ENCODE measurements at regions not wholly inside any gene's neighbourhood (a gene's known extent, or its start where the extent isn't known, plus 50 kb on each side); places are given as distances from the start of the nearest gene placed in this dataset.

GRCh38 chr18:44521668-44522022, 159.0 kb upstream of the SETBP1 start:
- no peak for TF ChIP-seq CTCF (IDR thresholded peaks at IDR 0.05)
- intact Hi-C loops (cut with DNase I), result no loop called here
- H3K27ac ChIP-seq, result no peak overlapping the region
- no peak overlapping the region for H3K9ac ChIP-seq (ENCODE audit: low read depth in 2 of 2, low read length in 2 of 2)
- no peak for DNase-seq
- H3K4me3 ChIP-seq, result no peak overlapping the region
- H3K9me3 ChIP-seq, result no peaks in the 10 kb centered on the region
- H3K36me3 ChIP-seq, result no peaks in the 10 kb centered on the region
- H3K27me3 ChIP-seq, result no peaks in the 10 kb centered on the region
- no peaks in the 10 kb centered on the region for H3K4me1 ChIP-seq

GRCh38 chr18:44526705-44527415, 153.8 kb upstream of the SETBP1 start:
- Histone ChIP-seq H3K36me3 (no peaks in the 10 kb centered on the region), H3K9me3 (no peaks in the 10 kb centered on the region), H3K9ac (ENCODE audit: low read depth in 2 of 2, low read length in 2 of 2) (no peak overlapping the region), H3K27ac (no peak overlapping the region), H3K4me1 (no peaks in the 10 kb centered on the region), H3K27me3 (no peaks in the 10 kb centered on the region), H3K4me3 (no peak overlapping the region)
- intact Hi-C loops (cut with DNase I), result no loop called here
- no peak for DNase-seq
- TF ChIP-seq CTCF (IDR thresholded peaks at IDR 0.05), result no peak

- Histone ChIP-seq H3K27ac (no peak overlapping the region), H3K4me1 (no peaks in the 10 kb centered on the region), H3K27me3 (no peaks in the 10 kb centered on the region), H3K36me3 (no peaks in the 10 kb centered on the region), H3K4me3 (no peak overlapping the region), H3K9ac (ENCODE audit: low read depth in 2 of 2, low read length in 2 of 2) (no peak overlapping the region), H3K9me3 (no peaks in the 10 kb centered on the region)
- TF ChIP-seq CTCF (IDR thresholded peaks at IDR 0.05), result no peak
- no peak for DNase-seq
- intact Hi-C loops (cut with DNase I), result no loop called here
Observed at GRCh38 chr18:44533071-44533470, 147.6 kb upstream of the SETBP1 start.

GRCh38 chr18:44536046-44536445, 144.6 kb upstream of the SETBP1 start:
- H3K4me1 ChIP-seq, result no peaks in the 10 kb centered on the region
- no peaks in the 10 kb centered on the region for H3K36me3 ChIP-seq
- intact Hi-C loops (cut with DNase I), result no loop called here
- no peak overlapping the region for H3K9ac ChIP-seq (ENCODE audit: low read depth in 2 of 2, low read length in 2 of 2)
- TF ChIP-seq CTCF (IDR thresholded peaks at IDR 0.05), result no peak
- no peak overlapping the region for H3K27ac ChIP-seq
- no peak for DNase-seq
- H3K9me3 ChIP-seq, result no peaks in the 10 kb centered on the region
- no peaks in the 10 kb centered on the region for H3K27me3 ChIP-seq
- H3K4me3 ChIP-seq, result no peak overlapping the region

GRCh38 chr18:44536619-44537018, 144.1 kb upstream of the SETBP1 start:
- Histone ChIP-seq H3K27me3 (no peaks in the 10 kb centered on the region), H3K27ac (no peak overlapping the region), H3K4me1 (no peaks in the 10 kb centered on the region), H3K4me3 (no peak overlapping the region), H3K36me3 (no peaks in the 10 kb centered on the region), H3K9ac (ENCODE audit: low read depth in 2 of 2, low read length in 2 of 2) (no peak overlapping the region), H3K9me3 (no peaks in the 10 kb centered on the region)
- intact Hi-C loops (cut with DNase I), result no loop called here
- DNase-seq, result no peak
- no peak for TF ChIP-seq CTCF (IDR thresholded peaks at IDR 0.05)
